Motor neuron (in vitro differentiated cells): ENCODE measurements at regions not wholly inside any gene's neighbourhood (a gene's known extent, or its start where the extent isn't known, plus 50 kb on each side); places are given as distances from the start of the nearest gene placed in this dataset.
A peak's percentile ranks its signal among the peaks of the same experiment; 100 is the strongest.

Experiments used
- ATAC-seq, 8 experiments: fragments of 200-7000 bp; cut with Tn5 transposase; replicated peaks in 6 of 8; 2 replicates each; pipeline ENCODE4 v1.8.0; 2021; ENCODE audit warnings: mild to moderate bottlenecking in 8 of 8, moderate library complexity in 8 of 8
- H3K27ac ChIP-seq, 2 donors: fragments of 250-450 bp; sonication (Bioruptor Pico); 2 replicates each; pipeline ENCODE4 v1.9.0; 2021; ENCODE audit warnings: antibody characterized with exemption in 2 of 2, mild to moderate bottlenecking in 2 of 2, moderate library complexity in 1 of 2
- H3K4me1 ChIP-seq, 2 donors: fragments of 250-450 bp; sonication (Bioruptor Pico); replicated peaks in 1 of 2; 2 replicates each; pipeline ENCODE4 v1.6.1; 2021; ENCODE audit warnings: antibody characterized with exemption in 2 of 2, mild to moderate bottlenecking in 2 of 2, moderate library complexity in 1 of 2
- H3K4me3 ChIP-seq, 5 donors: fragments of 250-450 bp; sonication (Bioruptor Pico); 2 replicates each; pipeline ENCODE4 v1.9.0; 2021; ENCODE audit warnings: antibody characterized with exemption in 5 of 5, mild to moderate bottlenecking in 5 of 5, moderate library complexity in 4 of 5
- WGBS, 10 experiments: fragments of 450-650 bp; shearing (Covaris generic); methylation state at CpG; one replicate each; pipeline ENCODE4 v1.0.0; 2022; 5-methylcytosine and 5-hydroxymethylcytosine counted together
- in situ Hi-C, 9 experiments: fragments of 400-800 bp; cut with MboI; loops; one replicate each; pipeline ENCODE4 v1.15.0; 2021; ENCODE audit warnings: low sequenced_read_pairs in 9 of 9, low pct_unique_long_range_greater_than_20kb in 2 of 9; ENCODE audit not compliant: unreplicated experiment in 9 of 9

DNA sequence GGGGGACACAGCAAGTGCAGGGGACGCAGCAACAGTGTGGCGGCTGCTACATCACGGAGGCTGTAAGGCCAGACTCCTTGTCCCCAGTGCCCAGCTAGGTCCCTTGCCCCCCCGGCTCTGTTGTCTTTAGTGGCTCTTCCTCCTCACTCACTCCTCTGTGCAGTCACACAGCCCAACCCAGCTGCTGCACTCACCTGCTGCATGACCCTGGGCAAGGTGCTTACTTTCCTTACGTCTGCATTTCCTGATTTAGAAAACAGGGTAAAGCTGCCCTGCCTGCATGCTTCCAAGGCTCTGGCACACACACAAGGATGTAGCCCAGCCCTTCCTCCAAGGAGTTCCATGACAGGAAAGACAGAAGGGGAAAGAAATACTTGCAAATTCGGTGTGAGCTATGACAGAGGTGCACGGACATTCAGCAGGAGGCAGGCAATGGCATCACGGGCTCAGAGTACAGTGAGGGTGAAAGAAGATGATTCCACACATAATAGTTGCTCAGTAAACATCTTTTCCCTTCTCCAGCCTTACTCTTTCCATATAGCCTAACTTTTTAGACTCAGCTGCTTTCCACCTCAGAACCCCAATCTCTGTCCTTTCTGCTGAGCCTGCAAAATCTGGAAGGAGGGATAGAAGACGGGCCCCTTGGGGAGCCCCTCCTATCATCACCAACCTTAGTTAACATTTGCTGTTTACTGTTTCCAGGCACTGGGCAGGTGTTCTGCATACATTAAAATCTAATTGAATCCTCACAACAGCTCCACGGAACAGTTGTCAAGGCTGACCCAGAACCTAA lies 150.9 kb downstream of the MRM1 start:
- H3K27ac ChIP-seq, result no peak overlapping the region
- ATAC-seq, result no peak
- H3K4me3 ChIP-seq, result no peak overlapping the region
- in situ Hi-C loops, result no loop called here
- peaks cover 6 to 9% of the 10 kb centered on the region in 2 donors for H3K4me1 ChIP-seq
- WGBS, 10 experiments, result 33 to 90% (median 54%) methylated on average over 2 to 6 of the region's 10 CpGs; no CpG with 5 or more reads in 3 of the 10 experiments

DNA sequence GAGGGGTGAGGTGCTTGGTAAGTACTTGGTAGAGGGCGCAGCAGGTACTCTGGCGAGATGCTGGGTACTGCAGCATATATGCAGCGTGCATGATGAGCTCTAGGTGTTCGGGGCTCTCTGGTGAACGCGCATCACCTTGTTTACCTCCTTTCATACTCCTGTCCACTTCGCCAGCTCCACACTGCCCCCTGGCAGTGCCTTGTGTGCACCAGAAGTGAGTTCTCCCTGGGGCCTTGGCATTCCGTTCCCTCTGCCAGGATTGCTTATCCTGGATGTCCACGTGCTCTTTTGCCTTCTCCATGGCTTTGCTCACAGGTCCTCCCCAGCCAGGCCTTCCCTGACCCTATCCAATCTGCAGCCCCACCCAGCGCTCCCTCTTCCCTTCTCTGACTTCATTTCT lies 154.2 kb downstream of the MRM1 start:
- WGBS, 10 experiments, result 13 to 100% (median 48%) methylated on average over 1 to 5 of the region's 10 CpGs; no CpG with 5 or more reads in 4 of the 10 experiments
- Histone ChIP-seq H3K27ac (no peak overlapping the region), H3K4me1 (peaks cover 6 to 15% of the 10 kb centered on the region in 2 donors), H3K4me3 (no peak overlapping the region)
- in situ Hi-C loops, result no loop called here
- peak in 3 of 8 experiments; percentile 34 to 73 (median 48) for ATAC-seq

DNA sequence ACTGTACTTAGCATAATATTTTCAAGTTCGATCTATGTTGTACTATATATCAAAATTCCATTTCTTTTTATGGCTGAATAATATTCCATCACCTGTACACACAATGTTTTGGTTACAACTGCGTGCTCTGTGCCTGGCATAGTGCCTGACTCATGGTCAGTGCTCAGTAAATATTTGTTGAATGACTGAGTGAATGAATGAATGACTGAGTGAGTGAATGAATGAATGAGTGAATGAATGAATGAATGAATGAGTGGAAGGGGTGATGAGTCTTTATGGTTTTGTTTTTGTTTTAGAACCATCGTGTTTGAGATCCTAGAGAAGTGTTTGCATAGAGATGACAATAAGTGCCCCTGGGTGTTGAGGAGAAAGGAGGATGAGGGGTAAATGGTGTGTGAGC lies 155.3 kb downstream of the MRM1 start:
- ATAC-seq, result no peak
- H3K4me1 ChIP-seq, result peaks cover 0 to 9% of the 10 kb centered on the region in 2 donors
- WGBS, 10 experiments, result 20 to 100% (median 81%) methylated on average over 1 to 3 of the region's 3 CpGs
- H3K4me3 ChIP-seq, result no peak overlapping the region
- no peak overlapping the region for H3K27ac ChIP-seq
- in situ Hi-C loops, result no loop called here

DNA sequence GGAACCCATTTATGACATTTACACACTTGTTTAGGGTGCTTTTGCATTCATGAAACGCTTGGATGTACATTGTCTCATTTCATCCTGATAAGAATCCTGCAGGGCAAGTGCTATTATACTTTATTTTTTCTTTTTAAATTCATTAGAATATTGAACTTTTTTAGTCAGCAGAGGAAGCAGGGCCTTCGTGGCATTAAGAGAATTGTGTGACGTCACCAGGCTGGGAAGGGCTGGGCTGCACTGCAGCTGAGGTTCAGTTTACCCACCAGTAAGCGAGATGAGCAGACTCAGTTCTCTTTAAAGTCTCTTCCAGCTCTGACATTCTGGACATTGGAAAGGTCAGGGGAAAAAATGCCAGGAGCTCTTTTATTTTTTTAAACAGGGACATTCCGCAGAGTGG lies 159.0 kb downstream of the MRM1 start:
- H3K27ac ChIP-seq, result no peak overlapping the region
- WGBS, 10 experiments, result 0 to 100% (median 59%) methylated on average over 1 to 5 of the region's 5 CpGs
- H3K4me3 ChIP-seq, result no peak overlapping the region
- peak in 1 of 8 experiments; percentile 23 for ATAC-seq
- peaks cover 15 to 23% of the 10 kb centered on the region in 2 donors for H3K4me1 ChIP-seq
- in situ Hi-C loops, result no loop called here

DNA sequence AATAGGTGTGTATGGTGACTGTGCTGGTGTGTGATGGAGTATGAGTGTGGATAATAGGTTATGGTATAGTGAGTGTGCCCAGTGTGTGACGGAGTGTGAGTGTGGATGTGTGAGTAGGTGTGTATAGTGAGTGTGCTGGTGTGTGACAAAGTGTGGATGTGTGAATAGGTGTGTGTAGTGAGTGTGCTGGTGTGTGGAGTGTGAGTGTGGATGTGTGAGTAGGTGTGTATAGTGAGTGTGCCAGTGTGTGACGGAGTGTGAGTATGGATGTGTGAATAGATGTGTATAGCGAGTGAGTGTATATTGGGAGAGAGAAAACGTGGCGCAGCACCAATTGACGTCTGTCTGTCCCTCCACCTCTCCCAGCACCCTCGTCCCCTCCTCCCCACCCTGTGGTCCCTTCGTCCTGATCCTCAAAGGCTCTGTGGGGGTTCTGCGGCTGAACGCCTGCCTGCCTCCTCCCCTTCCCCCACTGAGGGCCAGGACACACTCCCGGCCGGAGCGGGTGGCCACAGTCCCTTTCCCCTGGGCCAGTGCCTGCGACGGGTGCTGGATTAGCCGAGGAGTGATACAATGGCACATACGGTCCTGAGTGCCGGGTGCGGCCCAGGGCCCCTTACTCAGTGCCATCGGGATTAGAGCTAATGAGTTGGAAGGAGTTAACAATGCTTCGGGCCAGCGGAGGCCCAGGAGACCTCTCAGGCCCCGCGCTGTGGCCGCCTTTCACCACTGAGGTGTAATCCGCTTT lies 160.0 kb downstream of the MRM1 start:
- whole genome bisulfite sequencing, 10 experiments, result 24 to 83% (median 53%) methylated on average over 1 to 5 of the region's 26 CpGs; no CpG with 5 or more reads in 3 of the 10 experiments
- Histone ChIP-seq H3K4me1 (peaks cover 22 to 32% of the 10 kb centered on the region in 2 donors), H3K4me3 (no peak overlapping the region), H3K27ac (no peak overlapping the region)
- ATAC-seq, result peak in 3 of 8 experiments; percentile 13 to 24 (median 23)
- in situ Hi-C loops, result no loop called here

DNA sequence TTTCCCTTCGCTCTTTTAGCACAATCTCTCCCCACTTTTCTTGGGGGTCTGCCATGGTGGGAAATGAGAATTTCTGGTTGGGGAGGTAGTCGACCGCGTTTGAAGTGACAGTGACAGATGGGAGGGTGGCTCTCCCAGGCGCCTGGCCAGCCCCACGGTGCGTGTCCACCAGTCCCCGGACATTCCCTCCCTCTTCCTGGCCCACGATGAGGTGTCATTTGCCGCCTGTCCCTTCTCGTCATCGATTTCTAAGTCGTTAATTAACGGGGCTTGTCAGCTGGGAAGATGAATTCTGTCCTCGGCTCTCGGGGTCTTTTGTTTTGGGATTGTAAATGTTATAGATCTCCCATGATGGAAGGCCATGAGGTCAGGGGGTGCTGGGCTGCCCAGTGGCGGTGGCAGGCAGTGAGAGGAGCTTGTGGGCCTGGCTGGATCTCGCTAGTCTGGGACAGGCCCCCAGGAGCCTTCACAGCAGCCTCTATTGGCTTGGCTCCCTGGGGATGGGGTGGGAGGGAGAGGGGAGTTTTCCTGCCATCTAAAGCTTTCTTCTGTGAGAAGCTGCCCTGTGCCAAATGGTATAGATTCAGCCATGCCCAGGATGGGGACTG lies 164.2 kb downstream of the MRM1 start:
- no peak overlapping the region for H3K4me3 ChIP-seq
- in situ Hi-C loops, result no loop called here
- peaks cover 44 to 52% of the 10 kb centered on the region in 2 donors for H3K4me1 ChIP-seq
- ATAC-seq, result peak in 5 of 8 experiments; percentile 84 to 88 (median 85)
- WGBS, 10 experiments, result 0 to 55% (median 15%) methylated on average over 1 to 16 of the region's 18 CpGs; no CpG with 5 or more reads in 3 of the 10 experiments
- peak overlapping the region; percentile 12 to 49 for H3K27ac ChIP-seq

DNA sequence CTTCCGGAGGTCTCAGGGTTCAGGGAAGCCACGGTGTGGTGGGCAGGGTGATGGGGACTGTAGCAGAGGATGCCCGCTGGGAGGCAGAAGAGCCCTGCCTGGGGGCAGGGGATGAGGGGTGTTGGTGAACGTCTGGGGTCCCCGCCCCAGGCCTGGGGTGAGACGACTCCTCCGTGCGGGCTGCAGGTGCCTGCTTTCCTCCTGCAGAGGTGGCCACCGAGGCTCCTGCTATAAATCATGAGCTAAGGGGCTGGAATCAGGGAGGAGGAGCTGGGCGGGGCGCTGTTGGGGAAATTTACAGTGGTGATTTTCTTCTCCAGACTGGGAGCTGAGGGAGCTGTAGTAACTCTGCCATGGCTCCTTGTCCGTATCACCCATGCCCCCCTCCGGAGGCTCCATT lies 167.0 kb downstream of the MRM1 start:
- 0 to 94% (median 33%) methylated on average over 1 to 6 of the region's 13 CpGs; no CpG with 5 or more reads in 6 of the 10 experiments for WGBS, 10 experiments
- in situ Hi-C loops, result no loop called here
- no peak overlapping the region for H3K27ac ChIP-seq
- peak; percentile 14 to 86 (median 64) for ATAC-seq
- H3K4me1 ChIP-seq, result peaks cover 45 to 47% of the 10 kb centered on the region in 2 donors
- H3K4me3 ChIP-seq, result no peak overlapping the region

DNA sequence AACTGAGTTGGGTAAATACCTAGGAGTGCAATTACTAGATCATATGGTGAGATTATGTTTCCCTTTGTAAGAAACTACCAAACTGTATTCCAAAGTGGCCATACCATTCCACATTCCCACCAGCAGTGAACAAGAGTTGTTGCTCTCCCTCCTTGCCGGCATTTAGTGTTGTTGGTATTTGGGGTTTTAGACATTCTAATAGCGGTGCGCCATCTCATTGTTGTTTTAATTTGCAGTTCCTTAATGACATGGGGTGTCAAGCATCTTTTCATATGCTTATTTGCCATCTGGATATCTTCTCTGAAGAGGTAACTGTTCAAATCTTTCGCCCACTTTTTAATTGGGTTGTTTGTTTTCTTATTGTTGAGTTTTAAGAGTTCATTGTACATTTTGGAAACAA lies 164.2 kb upstream of the LHX1 start:
- in situ Hi-C loops, result no loop called here
- ATAC-seq, result no peak

DNA sequence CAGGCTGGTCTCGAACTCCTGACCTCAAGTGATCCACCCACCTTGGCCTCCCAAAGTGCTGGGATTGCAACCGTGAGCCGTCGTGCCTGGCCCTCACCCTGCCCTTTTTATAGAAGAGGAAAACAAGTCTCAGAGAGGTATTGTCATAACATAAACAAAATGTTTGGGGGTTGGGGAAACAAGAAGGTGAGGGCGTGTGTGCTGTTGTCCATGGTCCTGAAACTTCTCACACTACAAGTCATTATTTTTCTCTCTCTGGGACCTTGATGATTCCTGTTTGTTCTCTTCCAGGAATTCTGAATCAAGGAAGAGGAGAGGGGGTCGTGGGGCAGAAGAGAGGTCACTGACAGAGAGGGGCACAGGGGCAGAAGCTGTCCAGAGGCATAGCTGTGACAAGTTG lies 160.2 kb upstream of the LHX1 start:
- H3K4me1 ChIP-seq, result peaks cover 12 to 18% of the 10 kb centered on the region in 2 donors
- WGBS, 10 experiments, result 0 to 53% (median 40%) methylated on average over 1 to 5 of the region's 6 CpGs; no CpG with 5 or more reads in 5 of the 10 experiments
- ATAC-seq, result no peak

More for the DNA sequence above, 164.2 kb upstream of the LHX1 start:
- WGBS, 10 experiments, result 0 to 57% (median 13%) methylated on average over 1 to 4 of the region's 4 CpGs
- Histone ChIP-seq H3K27ac (no peak overlapping the region), H3K4me1 (peaks cover 23 to 25% of the 10 kb centered on the region in 2 donors), H3K4me3 (no peak overlapping the region)

DNA sequence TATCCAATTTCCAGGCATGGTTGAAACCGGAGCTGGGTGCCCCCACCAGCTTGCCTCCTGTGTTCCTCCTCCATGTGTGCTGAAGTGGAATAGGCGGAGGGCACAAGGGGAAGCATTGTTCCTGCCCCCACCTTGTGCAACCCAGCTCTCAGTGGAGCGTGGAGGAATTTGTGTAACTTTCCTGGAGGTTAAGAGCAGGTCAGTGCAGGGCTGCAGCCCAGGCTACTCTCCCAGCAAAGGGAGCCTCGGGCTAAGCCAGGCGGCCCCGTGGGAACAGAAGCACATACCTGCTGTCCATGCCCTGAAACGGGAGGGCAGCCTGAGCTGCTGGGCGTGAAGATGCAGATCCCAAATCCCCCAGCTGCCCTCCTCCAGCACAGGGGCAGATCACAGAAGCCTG lies 158.8 kb upstream of the LHX1 start:
- no peak overlapping the region for H3K4me3 ChIP-seq
- ATAC-seq, result no peak
- in situ Hi-C loops, result no loop called here
- H3K27ac ChIP-seq, result no peak overlapping the region
- 20 to 40% (median 38%) methylated on average over 1 to 4 of the region's 8 CpGs; no CpG with 5 or more reads in 7 of the 10 experiments for WGBS, 10 experiments
- H3K4me1 ChIP-seq, result peaks cover 12 to 14% of the 10 kb centered on the region in 2 donors

More for the DNA sequence above, 160.2 kb upstream of the LHX1 start:
- in situ Hi-C loops, result no loop called here
- no peak overlapping the region for H3K27ac ChIP-seq
- H3K4me3 ChIP-seq, result no peak overlapping the region

DNA sequence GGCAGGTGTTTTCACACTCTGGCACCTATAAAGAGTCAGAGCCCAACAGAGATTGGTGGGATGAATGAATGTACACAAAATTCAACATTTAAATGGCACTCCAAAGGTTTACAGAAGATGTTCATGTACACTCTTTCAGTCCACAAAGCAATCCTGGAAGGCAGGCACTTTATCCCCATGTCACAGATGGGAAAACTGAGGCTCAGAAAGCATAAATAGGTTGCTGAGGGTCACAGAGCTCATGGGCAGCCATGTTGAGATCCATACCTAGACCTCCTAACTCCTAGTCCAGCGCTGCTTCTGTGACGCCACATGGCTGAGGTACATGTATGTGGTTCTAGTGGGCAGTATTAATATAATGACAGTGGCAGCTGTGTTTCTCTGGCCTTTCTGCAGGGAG lies 157.7 kb upstream of the LHX1 start:
- Histone ChIP-seq H3K27ac (no peak overlapping the region), H3K4me3 (no peak overlapping the region), H3K4me1 (peaks cover 16 to 25% of the 10 kb centered on the region in 2 donors)
- 86 to 90% (median 86%) methylated on average over 1 to 2 of the region's 2 CpGs; no CpG with 5 or more reads in 7 of the 10 experiments for WGBS, 10 experiments
- ATAC-seq, result no peak
- in situ Hi-C loops, result no loop called here

DNA sequence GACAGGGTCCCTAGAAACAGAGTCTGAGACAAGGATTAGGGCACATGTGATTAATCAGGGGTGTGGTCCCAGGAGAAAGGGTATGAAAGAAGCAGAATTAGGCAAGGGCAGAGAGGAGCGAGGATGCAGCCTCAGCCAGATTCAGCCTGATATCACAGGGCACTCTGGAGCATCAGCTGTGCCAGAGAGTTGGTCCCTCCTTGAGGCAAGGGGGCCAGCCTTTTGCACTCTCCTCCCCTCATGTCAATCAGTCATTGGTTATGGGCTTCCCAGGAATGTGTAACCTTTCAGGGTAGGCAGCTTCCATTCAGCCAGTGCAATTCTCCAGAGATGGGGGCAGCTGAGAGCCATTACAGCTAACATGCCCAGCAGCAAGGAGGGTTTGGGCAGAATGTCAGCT lies 152.6 kb upstream of the LHX1 start:
- WGBS, 10 experiments, result no CpG with 5 or more reads among the region's 1 CpG
- no peak overlapping the region for H3K4me3 ChIP-seq
- in situ Hi-C loops, result no loop called here
- H3K27ac ChIP-seq, result peak overlapping the region; percentile 48 to 67
- peak in 5 of 8 experiments; percentile 55 to 92 (median 82) for ATAC-seq
- H3K4me1 ChIP-seq, result peaks cover 14 to 20% of the 10 kb centered on the region in 2 donors

DNA sequence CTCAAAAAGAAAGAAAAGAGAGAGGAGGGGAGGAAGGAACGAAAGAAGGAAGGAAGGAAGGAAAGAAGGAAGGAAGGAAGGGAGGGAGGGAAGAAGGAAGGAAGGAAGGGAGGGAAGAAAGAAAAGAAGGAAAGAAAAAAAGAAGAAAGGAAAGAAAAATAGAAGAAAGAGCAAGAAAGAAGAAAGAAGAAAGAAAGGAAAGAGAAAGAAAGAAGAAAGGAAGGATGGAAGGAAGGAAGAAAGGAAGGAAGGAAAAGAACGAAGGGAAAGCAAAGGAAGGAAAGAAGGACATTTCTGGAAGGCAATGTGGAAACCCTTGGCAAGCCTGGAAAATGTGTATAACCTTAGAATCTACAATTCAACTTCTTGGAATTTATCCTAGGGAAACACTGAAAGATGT lies 150.4 kb upstream of the LHX1 start:
- WGBS, 10 experiments, result 0 to 86% (median 76%) methylated on average over 1 to 2 of the region's 2 CpGs; no CpG with 5 or more reads in 3 of the 10 experiments
- Histone ChIP-seq H3K4me3 (no peak overlapping the region), H3K4me1 (peaks cover 24 to 25% of the 10 kb centered on the region in 2 donors), H3K27ac (no peak overlapping the region)
- no peak for ATAC-seq
- in situ Hi-C loops, result no loop called here
